ENCODE measurements at regions not wholly inside any gene's neighbourhood (a gene's known extent, or its start where the extent isn't known, plus 50 kb on each side); places are given as distances from the start of the nearest gene placed in this dataset.

DNA sequence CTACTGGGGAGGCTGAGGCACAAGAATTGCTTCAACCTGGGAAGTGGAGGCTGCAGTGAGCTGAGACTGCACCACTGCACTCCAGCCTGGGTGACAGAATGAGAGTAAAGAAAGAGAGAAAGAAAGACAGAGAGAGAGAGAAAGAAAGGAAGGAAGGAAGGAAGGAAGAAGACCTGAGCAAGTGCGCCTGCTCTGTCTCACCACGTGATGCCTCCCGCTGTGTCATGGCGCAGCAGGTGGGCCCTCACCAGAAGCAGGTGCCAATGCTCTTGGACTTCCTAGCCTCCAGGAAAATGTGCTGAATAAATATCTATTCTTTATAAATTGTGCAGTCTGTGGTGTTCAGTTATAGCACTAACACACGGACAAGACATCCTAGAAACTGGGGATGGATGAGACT lies 270.0 kb downstream of the CYP26B1 start:
- no peak overlapping the region for H2BK20ac ChIP-seq (ENCODE audit: low read length)
- no peaks in the 10 kb centered on the region for H3K27me3 ChIP-seq (replicated peaks in 1 of 4; ENCODE audit: control insufficient read depth in 3 of 4, extremely low read depth in 1 of 4, insufficient read depth in 3 of 4, low read length in 3 of 4)
- no peak overlapping the region for H2BK5ac ChIP-seq (ENCODE audit: low read depth, low read length)
- H4K91ac ChIP-seq (replicated peaks; ENCODE audit: insufficient read length, low read length), result no peak overlapping the region
- H3K4me1 ChIP-seq (replicated peaks in 1 of 4; ENCODE audit: control insufficient read depth in 3 of 4, insufficient read depth in 4 of 4, low read length in 3 of 4), result no peaks in the 10 kb centered on the region
- H3K14ac ChIP-seq (ENCODE audit: insufficient read length), result no peak overlapping the region
- H3K23me2 ChIP-seq (ENCODE audit: low read depth, low read length), result no peaks in the 10 kb centered on the region; the same call in 1 of the 2 replicates
- H2BK12ac ChIP-seq (ENCODE audit: low read depth, low read length), result no peak overlapping the region
- 94% methylated on average over 5 of the region's 5 CpGs; no CpG with 5 or more reads in 1 of the 2 experiments for WGBS, 2 experiments (ENCODE audit: extremely low coverage in 1 of 2, insufficient coverage in 1 of 2, insufficient read length in 1 of 2, insufficient replicate concordance in 2 of 2, low coverage in 1 of 2, low lambda C conversion rate in 2 of 2, missing lambda C conversion rate in 1 of 2)
- no peaks in the 10 kb centered on the region for H3K79me2 ChIP-seq (ENCODE audit: control insufficient read depth in 1 of 2, insufficient read depth in 2 of 2, low read length in 2 of 2)
- H2BK15ac ChIP-seq (ENCODE audit: low read length), result no peak overlapping the region
- FAIRE-seq (no peak), DNase-seq (ENCODE audit: low read depth in 1 of 2, low spot score in 2 of 2) (no peak)
- ChIA-PET CTCF (ENCODE audit: partially characterized antibody) (interaction anchor here (1.1 kb wide), 1 partner anchor 9 kb away, joined by 3 read pairs; no protein-coding TSS in a partner anchor), POLR2A (ENCODE audit: partially characterized antibody) (no interaction called here)
- H4K5ac ChIP-seq (ENCODE audit: insufficient read length, low read depth, low read length), result no peak overlapping the region
- H2BK120ac ChIP-seq (replicated peaks; ENCODE audit: low read depth, low read length), result no peak overlapping the region
- no peak overlapping the region for H3K56ac ChIP-seq (replicated peaks; ENCODE audit: insufficient read length, low read depth, low read length)
- no peak overlapping the region for H3K23ac ChIP-seq (ENCODE audit: insufficient read length)
- no peaks in the 10 kb centered on the region for H4K20me1 ChIP-seq (replicated peaks in 1 of 2; ENCODE audit: control insufficient read depth in 1 of 2, insufficient read depth in 2 of 2, low read length in 2 of 2)
- no peak overlapping the region for H3K4me2 ChIP-seq (ENCODE audit: insufficient read depth in 1 of 2, low read depth in 2 of 2, low read length in 2 of 2)
- no peak overlapping the region for H2AK5ac ChIP-seq (ENCODE audit: low read depth, low read length)
- H3K79me1 ChIP-seq (ENCODE audit: low read depth, low read length), result no peaks in the 10 kb centered on the region
- no peak overlapping the region for H2AFZ ChIP-seq (ENCODE audit: low read length)
- H4K8ac ChIP-seq (ENCODE audit: extremely low read depth, insufficient read depth, low read length), result no peak overlapping the region
- no peak overlapping the region for H3K27ac ChIP-seq (ENCODE audit: low read depth, low read length)
- no peak overlapping the region for H3K9ac ChIP-seq (replicated peaks in 1 of 4; ENCODE audit: extremely low read depth in 1 of 4, low read depth in 3 of 4, low read length in 3 of 4)
- H3K9me3 ChIP-seq (ENCODE audit: insufficient read depth in 2 of 2, low read depth in 1 of 2, low read length in 1 of 2), result 0 out of 4 replicates have a peak, but pooled peaks cover 0 to 2% of the 10 kb centered on the region in 2 experiments
- no peaks in the 10 kb centered on the region for H3K36me3 ChIP-seq (ENCODE audit: control insufficient read depth in 2 of 4, insufficient read depth in 4 of 4, low read length in 3 of 4)
- no peak overlapping the region for H3K4ac ChIP-seq (replicated peaks; ENCODE audit: insufficient read length, low read depth, low read length)
- H3K18ac ChIP-seq (ENCODE audit: extremely low read depth, low read length), result no peak overlapping the region
- no peak overlapping the region for H3K4me3 ChIP-seq (ENCODE audit: extremely low read depth in 1 of 4, insufficient read depth in 2 of 4, low read depth in 3 of 4, low read length in 4 of 4)
- TF ChIP-seq EP300 (IDR thresholded peaks at IDR 0.05; ENCODE audit: borderline replicate concordance in 1 of 2, low read depth in 2 of 2, low read length in 2 of 2) (no peak), RXRA (IDR thresholded peaks at IDR 0.05; ENCODE audit: insufficient read depth, low read depth, low read length) (no peak), CBX5 (IDR thresholded peaks at IDR 0.05; ENCODE audit: low read depth, low read length) (no peak), TCF12 (IDR thresholded peaks at IDR 0.05; ENCODE audit: low read depth, low read length) (no peak), SP2 (IDR thresholded peaks at IDR 0.05; ENCODE audit: low read length) (no peak), SRF (IDR thresholded peaks at IDR 0.05; ENCODE audit: low read depth, low read length) (no peak), BCL11A (IDR thresholded peaks at IDR 0.05; ENCODE audit: low read depth in 2 of 2, low read length in 2 of 2) (no peak), BRCA1 (IDR thresholded peaks at IDR 0.05; ENCODE audit: low read depth, low read length) (no peak), RFX5 (IDR thresholded peaks at IDR 0.05; ENCODE audit: borderline replicate concordance, low read depth, low read length) (no peak), SIN3A (conservative IDR thresholded peaks at IDR 0.05 in 1 of 2, IDR thresholded peaks at IDR 0.05 in 1 of 2; ENCODE audit: low read depth in 1 of 2, low read length in 2 of 2) (no peak), SP1 (IDR thresholded peaks at IDR 0.05; ENCODE audit: low read depth, low read length) (no peak), KDM1A (IDR thresholded peaks at IDR 0.05; ENCODE audit: borderline replicate concordance, low read length) (no peak)
- TF ChIP-seq, protein P1, sequence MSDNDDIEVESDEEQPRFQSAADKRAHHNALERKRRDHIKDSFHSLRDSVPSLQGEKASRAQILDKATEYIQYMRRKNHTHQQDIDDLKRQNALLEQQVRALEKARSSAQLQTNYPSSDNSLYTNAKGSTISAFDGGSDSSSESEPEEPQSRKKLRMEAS (IDR thresholded peaks at IDR 0.05), result no peak
- TF ChIP-seq, protein P2, sequence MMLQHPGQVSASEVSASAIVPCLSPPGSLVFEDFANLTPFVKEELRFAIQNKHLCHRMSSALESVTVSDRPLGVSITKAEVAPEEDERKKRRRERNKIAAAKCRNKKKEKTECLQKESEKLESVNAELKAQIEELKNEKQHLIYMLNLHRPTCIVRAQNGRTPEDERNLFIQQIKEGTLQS (IDR thresholded peaks at IDR 0.05; ENCODE audit: insufficient read depth, low read depth, low read length), result no peak
